ENCODE measurements at regions not wholly inside any gene's neighbourhood (a gene's known extent, or its start where the extent isn't known, plus 50 kb on each side); places are given as distances from the start of the nearest gene placed in this dataset.
"Not testable (repeated sequence)": the region's sequence is repeated elsewhere in the genome, so short reads cannot be mapped to it uniquely, and the experiment has no call there.

DNA sequence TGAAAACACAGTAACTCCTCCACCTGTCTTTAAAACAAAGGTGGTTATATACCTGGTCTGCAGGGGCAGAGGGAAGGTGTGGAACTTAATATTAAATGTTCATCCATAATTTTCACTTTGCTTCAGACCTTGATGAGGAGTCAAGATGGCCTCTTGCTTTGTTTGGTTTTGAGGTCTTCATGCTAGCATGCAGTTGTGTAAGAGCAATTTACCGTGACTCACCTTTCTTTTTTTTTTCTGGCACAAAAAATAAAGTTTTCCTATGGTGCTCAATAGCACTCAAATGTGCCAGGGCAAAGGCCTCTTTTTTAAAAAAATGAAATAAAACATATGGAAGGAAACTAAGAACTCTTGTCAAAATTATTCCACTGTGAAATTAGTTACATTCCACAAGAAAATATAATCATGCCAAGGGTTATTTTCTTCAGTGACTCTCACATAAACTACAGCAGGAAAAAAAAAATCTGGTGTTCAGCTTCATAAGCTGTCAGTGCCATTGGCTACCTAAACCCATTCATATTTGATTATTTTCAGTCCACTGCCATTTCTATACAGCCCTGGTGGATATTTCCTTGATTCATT is 128.2 kb downstream of the SLC7A11 start:
- peak in 1 of 2 experiments; percentile 7 for DNase-seq (ENCODE audit: low read depth in 2 of 2)

DNA sequence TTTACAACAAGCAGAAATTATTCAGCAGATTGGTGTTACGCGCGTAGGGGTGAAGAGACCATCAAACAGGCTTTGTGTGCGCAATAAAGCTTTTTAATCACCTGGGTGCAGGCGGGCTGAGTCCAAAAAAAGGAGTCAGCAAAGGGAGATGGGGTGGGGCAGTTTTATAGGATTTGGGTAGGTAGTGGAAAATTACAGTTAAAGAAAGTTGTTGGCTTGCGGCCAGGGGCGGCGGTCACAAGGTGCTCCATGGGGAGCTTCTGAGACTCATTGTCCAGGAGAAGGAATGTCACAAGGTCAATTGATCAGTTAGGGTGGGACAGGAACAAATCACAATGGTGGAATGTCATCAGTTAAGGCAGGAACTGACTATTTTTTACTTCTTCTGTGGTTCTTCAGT is 129.3 kb downstream of the SLC7A11 start:
- DNase-seq (ENCODE audit: low read depth in 2 of 2): not testable (repeated sequence)

DNA sequence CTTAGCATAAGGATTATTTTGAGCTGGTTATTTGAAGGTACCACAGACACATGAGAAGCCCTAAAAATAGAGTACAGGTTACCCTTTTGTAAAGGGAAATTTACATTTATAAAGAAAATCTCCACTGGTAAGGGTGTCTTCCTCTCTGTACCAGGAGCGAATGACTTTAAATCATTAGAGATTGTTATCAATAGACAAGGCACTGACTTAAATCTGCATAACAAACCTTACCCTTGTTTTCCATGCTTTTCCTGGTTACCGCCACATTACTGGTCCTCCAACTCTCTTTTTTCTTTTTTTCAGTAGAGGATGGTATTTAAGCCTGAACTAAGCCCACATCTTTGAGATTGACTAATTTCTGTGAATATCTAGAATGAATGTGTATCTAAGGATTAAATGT is 129.8 kb downstream of the SLC7A11 start:
- DNase-seq (ENCODE audit: low read depth in 2 of 2): no peak

DNA sequence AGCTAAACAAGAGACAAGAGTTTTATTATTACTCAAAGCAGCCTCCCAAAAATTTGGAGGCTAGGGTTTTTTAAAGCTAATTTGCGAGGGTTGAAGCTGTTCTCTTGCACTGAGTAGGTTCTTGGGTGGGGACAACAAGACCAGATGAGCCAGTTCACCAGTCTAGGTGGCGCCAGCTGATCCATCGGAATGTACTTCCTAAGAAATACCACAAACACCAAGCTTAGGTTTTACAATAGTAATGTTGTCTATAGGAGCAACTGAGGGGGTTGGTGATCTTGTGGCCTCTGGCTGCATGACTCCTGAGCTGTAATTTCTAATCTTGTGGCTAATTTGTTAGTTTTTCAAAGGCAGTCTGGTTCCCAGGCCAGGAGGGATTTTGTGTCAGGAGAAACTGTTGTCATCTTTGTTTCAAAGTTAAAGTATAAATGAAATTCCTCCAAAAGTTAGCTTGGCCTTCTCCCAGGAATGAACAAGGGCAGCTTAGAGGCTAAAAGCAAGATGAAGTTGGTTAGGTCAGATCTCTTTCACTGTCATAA is 130.6 kb downstream of the SLC7A11 start:
- no peak for DNase-seq (ENCODE audit: low read depth in 2 of 2)

DNA sequence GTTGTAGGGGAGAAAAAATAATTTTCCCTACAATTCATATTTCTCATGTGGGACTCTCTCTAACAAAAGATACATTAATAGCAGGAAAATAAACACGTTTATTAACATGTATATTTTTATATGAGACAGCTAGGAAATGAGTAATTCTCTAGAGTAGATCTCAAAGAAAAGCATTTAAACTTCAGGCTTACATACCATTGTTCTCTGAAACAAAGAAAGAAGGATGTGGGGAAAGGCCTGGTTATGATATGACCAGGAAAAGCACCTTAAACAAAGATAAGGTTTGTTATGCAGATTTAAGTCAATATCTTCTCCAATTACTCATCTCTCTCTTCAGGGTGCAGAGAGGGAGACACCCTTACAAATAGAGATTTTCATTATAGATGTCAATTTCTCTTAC is 131.3 kb downstream of the SLC7A11 start:
- no peak for DNase-seq (ENCODE audit: low read depth in 2 of 2)

DNA sequence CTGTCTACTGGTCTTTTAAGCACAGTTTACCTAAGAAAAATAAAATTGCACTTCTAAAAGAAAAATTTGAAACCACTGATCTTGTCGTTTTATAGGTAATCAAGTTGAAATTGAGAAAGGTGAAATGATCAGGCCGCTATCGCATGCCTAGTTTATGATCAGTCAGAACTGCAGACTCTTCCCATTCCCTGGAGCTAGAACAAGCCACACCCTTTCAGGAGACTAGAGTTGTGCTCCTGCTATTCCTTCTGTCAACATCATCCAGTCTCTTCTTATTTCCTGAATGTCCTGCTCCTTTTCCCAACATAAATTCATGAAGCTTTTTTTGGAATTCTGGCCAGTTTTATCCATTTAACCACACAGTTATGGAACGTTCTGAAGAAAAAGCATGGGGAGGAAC is 135.1 kb downstream of the SLC7A11 start:
- DNase-seq (ENCODE audit: low read depth in 2 of 2): no peak

DNA sequence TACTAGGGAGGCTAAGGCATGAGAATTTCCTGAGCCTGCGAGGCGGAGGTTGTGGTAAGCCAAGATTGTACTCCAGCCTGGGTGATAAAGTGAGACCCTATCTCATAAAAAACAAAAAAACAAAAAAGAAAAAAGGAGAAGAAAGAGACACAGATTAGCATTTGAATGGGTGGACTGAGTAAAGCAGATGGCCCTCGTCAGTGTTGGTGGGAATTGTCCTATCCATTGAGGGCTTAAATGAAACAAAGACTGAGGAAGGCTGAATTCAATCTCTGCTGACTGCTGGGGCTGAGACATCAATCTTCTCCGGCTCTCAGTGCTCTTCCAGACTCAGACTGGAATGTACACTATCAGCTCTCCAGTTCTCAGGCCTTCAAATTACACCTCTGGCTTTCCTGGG is 136.8 kb downstream of the SLC7A11 start:
- no peak for DNase-seq (ENCODE audit: low read depth in 2 of 2)

DNA sequence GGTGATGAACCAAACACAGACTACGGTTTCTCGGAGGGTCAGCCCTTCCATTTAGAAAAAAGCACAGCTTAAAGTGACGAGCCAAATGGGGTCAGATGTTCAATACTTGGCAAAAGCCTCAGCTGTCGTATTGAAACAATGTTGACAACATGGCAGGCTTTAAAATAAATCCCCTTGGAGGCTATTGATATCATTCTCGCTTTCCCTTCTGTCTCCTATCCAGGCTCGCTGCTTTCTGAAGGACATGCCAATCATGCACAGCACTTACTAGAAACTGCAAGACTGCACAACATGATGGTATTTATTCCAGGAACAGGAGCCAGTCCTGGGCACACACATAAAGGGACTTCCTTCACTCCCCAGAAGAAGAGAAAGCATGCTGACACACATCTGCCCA is 137.9 kb downstream of the SLC7A11 start:
- no peak for DNase-seq (ENCODE audit: low read depth in 2 of 2)

DNA sequence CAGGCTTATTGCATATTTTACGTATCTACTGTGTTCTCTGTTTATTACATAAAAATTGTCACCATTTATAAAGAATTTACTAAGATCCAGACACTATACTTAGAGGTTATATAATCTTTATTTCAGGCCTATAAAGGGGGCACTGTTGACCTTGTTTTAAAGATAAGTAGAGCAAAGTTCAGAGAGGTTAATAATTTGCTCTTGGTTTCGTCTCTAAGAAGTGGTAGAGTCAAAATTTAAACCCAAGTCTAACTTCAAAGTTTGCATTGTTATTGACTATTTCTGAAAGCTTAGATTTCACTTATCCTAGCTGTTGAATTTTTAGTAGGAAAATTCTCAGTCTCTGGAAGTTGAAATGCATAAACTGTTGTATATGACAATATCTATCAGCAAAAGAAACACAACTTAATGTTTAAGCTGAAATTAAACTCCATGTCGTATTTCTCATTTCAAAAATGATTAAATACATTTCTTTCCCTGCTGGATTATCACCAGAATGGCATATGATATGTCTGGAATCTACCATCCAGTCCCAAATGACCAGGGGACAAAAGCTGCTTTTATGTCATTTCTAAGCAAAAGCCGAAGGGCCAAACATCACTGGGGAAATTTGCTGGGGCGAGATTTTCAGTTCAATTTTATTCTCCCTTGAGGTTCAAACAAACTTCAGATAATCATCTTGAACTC is 138.4 kb downstream of the SLC7A11 start:
- no peak for DNase-seq (ENCODE audit: low read depth in 2 of 2)

DNA sequence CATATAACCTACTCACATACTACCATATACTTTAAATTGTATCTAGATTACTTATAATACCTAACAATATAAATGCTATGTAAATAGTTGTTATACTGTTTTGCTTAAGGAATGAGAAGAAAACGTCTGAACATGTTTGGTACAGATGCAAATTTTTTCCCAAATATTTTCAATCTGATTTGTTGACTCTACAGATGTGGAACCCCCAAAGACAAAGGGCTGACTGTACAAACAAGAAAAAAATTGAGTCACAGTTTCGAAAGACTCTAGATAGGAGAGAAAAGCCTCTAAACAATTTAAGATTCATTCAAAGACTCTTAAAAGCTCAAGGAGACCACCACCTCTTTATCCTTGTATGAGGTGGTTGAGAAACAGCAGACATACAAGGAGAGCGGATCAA is 142.8 kb downstream of the SLC7A11 start:
- DNase-seq (ENCODE audit: low read depth in 2 of 2): no peak

DNA sequence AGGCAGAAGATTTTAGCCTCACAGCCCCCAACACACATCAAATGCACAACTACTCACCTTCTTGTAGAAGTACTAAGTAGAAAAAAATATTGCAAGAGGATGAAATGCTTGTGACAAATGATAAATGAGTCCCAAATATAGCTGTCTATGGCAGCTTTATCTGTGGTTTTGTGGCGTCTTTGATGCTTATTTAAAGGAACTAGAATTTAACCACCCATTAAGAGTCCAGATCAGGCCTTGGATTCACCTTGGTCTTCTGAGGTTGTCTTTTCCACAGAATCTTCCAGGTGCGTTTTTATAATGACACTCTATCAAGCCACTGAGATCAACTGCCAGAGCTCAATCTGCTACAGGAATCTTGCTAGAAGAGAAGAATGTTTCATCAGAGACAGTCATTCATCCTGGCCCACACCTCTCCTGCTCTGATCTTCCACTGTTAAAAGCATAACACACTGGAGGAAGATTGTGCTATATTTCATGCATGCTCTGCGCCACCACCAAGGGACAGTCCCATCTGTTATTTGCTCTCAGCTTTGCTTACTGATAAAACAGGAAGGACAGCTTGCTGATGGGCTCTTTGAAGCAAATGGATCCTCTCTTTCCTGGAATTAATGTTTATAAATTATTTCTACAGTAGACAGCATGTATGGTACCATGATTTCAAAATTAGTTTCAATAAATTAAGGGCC is 144.1 kb downstream of the SLC7A11 start:
- no peak for DNase-seq (ENCODE audit: low read depth in 2 of 2)

DNA sequence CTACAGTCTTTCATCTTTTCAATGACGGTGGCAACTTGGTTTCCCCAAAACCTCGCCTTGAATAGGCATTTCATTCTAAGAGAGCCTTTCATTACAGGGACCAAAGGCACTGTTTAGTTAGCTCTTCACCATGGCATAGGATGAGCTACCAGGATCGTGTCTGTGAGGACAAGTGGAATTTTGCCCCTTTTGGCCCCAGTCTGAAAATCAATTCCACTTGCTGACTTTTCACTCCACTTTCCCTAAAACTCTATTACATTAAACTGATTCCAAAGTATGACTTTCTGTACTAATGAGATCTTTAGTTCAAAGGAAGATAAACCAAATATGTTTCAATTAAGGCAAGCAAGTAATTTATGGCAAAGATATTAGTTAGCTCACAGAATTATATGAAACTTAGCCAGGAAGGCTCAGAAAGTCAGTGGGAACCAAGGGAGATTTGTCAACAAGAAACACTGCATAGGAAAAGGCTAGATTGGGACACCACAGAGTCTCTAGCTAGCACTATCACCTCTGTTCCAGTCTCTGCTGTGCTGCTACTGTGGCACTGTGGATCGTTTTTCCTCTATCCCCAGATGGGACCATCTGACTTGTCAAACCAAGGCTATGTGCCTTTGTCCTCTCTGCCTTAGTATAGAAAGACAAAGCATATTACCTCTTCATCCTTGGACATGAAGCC is 145.6 kb downstream of the SLC7A11 start:
- DNase-seq (ENCODE audit: low read depth in 2 of 2): no peak

DNA sequence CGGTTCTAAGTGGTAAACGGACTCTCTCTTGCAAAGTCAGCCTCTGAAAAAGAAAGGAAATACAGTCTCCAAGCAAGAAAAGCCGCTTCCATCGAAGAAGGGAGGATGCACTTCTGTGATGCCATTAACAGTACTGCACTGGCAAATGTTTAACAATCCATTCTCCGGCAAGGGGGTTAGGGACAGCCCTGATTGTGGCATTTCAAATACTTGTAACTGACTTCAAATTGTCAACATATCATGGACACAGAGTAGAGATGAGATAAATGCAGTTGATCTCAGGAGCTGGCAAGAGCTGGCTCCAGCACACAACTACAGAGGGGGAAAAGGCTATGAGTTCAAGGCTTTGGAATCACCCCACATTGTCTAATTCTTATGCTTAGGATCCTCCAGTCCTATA is 146.8 kb downstream of the SLC7A11 start:
- no peak for DNase-seq (ENCODE audit: low read depth in 2 of 2)

DNA sequence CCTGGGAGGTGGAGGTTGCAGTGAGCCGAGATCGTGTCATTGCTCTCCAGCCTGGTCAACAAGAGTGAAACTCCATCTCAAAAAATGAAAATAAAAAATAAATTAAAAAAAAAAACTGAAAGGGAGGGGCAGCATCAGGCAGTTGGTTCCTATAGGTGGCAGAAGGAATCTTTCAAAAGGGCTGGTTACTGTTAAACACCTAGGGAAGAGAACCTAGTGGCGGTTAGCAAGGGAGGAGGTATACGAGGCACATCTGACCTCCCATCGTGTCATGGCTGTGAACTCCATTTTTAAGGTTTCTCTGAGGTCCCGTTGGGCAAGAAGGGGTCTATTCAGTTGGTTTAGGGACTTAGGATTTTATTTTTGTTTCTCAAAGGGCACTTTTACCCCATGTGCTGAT is 150.1 kb downstream of the SLC7A11 start:
- no peak for DNase-seq (ENCODE audit: low read depth in 2 of 2)

DNA sequence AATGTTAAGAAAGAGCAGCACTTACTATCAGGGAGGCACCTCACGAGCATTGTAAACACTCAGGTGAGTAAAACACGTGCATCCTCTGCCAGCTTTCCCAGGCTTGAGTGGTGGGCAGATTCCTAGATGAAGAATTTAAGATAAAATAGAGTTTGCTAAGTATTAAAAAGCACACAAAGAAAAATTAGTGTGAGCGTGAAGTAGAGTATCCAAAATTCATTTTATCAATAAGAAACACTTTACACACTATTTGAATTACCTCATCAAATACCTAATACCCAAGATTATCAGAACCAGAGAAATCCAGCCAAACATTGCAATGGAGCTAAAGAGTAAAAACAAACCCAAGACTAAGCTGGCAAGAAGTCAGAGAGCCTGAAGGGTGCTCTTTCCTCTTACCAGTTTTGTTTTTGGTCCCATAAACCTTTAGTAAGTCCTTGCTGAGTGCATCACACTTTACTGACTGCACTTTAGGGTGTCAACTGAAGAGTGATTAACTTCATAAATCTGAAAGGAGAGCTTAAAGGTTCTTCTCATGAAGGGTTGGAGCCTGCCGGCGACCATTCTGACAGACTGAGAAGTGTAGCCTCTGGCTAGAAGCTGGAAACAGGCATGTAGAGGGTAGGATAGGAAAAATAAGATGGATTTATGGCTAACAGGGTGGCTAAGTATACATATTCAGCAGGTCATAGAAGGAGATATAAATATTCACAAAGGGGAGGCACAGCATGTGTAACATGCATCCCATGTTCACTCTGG is 151.1 kb downstream of the SLC7A11 start:
- no peak for DNase-seq (ENCODE audit: low read depth in 2 of 2)

DNA sequence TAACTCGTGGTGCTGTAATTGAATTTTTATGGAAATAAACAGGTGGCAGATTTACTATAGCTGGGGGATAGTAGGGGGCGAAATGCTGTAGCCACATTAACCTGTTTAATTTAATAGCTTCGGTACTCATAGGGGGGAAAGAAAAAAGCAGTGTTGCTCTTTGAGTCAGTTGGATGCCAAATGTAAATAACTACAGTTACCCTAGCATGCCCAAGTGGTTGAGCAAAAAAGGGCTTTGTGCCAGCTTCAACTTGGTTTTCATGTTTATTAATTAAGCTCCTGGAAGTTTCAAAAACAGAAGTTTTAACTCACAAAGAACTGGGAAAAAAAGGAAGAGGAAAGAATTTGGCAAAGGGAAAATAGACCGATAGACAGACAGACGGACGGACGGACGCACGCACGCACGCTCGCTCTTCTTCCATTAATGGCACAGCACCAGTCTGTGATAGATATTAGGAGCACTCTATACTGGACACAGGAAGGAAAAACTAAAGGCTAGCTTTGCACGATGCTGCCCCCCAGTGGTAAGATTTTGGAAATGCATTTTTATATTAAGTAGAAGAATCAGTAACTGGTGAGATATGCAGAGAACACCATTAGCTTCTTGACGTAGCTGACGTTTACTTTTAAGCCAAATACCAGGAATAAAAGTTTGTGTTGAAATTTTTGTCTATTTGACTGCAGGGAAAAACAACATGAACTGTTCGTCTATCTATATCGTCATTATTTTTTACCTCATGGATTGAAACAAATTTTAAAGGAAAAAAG is 151.8 kb downstream of the SLC7A11 start:
- DNase-seq (ENCODE audit: low read depth in 2 of 2): peak; percentile 53 to 61

DNA sequence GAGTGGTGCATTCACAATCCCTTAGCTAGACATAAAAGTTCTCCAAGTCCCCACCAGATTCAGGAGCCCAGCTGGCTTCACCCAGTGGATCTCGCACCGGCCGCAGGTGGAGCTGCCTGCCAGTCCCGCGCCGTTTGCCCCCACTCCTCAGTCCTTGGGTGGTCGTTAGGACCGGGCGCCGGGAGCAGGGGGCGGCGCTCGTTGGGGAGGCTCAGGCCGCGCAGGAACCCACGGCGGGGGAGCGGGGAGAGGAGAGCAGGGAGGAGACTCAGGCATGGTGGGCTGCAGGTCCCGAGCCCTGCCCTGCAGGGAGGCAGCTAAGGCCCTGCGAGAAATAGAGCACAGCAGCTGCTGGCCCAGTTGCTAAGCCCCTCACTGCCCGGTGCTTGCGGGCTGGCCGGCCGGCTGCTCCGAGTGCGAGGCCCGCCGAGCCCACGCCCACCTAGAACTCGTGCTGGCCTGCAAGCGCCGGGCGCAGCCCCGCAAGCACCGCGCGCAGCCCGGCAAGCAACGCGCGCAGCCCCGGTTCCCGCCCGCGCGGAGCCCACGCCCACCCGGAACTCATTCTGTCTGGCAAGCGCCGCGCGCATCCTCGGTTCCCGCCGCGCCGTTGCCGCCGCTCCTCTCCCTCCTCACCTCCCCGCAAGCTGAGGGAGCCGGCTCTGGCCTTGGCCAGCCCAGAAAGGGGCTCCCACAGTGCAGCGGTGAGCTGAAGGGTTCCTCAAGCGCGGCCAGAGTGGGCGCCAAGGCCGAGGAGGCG is 153.5 kb downstream of the SLC7A11 start:
- no peak for DNase-seq (ENCODE audit: low read depth in 2 of 2)

DNA sequence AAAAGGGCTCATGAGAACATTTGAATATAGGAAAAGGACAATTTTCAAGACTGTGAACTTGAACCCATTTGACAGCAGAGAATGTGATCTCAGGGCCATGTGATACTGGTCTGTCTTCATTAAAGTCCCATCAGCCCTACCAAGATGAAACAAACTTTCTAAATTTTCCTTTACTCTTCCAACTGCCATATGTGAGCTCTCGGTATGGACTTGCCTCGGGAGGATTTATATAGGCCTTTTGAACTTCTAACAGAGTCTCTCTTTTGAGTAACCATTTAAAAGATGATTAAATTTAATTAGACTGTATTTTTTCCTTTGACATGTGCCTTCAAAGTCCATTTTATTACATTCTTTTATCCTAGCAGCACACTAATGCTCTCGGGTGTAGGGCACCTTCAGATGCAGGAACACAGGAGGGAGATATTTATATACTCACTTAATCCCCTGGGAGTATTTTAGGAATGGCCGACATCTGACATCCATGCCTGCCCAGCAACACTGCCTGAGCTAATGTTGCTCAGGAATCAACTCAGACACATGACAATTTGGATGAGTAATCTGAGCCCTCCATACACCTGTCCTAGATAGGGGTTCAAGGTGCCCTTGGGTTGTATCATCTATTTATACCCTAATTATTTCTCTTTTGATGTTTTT is 155.0 kb downstream of the SLC7A11 start:
- no peak for DNase-seq (ENCODE audit: low read depth in 2 of 2)

DNA sequence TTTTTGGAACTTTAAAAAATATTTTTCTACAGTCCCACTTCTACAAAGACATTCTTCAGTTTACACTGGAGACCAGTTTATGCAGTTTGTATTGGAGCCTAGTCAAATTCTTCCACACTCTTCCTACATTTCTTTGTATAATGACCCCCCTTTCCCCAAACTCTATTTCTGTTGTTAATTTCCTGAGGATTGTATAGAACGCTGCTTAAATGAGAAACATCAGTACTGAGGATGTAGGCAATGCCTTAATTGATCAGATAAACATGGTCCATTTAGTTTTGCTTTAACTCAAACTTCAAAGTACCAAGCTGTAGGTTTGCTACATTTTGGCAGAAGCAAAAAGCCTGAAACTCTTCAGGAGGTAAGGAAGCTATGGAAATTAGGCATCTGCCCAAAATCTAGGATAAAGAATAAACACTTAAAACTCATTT is 155.5 kb downstream of the SLC7A11 start:
- DNase-seq (ENCODE audit: low read depth in 2 of 2): peak; percentile 60 to 62

Measured in fibroblast of skin of left biceps (primary cell).